HTR-8/SVneo (cell line): ENCODE measurements at regions not wholly inside any gene's neighbourhood (a gene's known extent, or its start where the extent isn't known, plus 50 kb on each side); places are given as distances from the start of the nearest gene placed in this dataset.
"Not testable (repeated sequence)": the region's sequence is repeated elsewhere in the genome, so short reads cannot be mapped to it uniquely, and the experiment has no call there.

Experiments used
- DNase-seq: peaks from one replicate; pipeline ENCODE4 v3.0.0; 2011; ENCODE audit warnings: low spot score, mixed read lengths; ENCODE audit not compliant: insufficient read length
- FAIRE-seq: peaks from 2 replicates; lab custom pipeline; 2011; peaks lifted over from hg19 to GRCh38; lab: Jason Lieb, UNC

DNA sequence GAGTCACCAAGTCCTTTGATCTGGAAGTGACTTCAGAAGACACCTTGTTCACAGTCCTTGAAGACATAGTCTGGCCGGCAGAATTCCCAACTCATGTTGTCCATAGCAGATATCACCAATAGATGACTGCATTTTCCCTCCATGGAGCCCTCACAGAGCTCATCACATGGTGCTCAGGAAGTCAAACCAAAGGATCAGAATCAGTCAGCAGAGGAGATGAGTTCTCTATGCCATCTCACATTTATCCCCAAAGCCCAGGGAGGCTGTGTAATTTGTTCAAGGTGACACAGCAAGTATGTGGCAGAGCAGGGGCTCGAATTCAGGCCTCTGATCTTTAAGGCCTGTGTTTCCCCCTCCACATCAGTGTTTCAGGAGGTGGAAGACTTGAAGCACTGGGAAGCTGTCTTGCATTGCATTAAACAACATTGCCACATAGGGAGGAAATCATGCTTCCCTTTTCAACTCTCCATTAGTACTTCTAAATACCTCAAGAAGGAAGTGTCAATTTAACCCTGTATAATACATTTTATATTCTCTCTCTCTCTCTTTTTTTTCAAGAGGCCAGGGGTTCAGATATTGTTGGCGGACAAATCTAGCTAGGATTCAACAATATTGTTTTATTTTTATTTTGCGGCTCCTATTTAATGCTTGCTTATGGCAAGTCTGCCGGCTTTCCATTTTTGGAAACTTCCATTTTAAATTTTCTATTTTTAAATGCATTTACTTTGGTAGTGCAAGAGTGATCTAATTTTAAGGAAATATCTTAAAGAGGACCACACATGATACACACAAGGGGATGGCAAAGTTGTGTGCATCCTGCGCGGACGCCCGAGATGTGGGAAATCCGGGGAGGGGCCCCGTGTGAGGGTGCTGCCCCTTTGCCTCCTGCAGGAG, 61.9 kb downstream of the NPIPB5 start:
- not testable (repeated sequence) for DNase-seq

DNA sequence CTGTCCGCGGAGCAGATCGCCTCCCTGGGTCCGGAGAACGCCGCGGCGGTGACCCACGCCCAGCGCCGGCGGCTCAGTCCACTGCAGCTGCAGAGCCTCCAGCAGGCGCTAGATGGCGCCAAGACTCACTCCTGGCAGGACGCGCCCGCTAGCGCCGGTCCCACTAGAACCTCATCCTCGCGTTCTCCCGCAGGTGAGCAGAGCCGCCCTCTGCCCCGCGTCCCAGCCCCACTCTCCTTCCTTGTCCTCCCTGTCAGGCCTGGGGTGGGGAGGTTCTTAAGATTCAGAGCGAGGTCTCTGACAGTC, 62.5 kb downstream of the NPIPB5 start:
- not testable (repeated sequence) for FAIRE-seq

More for the DNA sequence above, 61.9 kb downstream of the NPIPB5 start:
- FAIRE-seq = not testable (repeated sequence)

DNA sequence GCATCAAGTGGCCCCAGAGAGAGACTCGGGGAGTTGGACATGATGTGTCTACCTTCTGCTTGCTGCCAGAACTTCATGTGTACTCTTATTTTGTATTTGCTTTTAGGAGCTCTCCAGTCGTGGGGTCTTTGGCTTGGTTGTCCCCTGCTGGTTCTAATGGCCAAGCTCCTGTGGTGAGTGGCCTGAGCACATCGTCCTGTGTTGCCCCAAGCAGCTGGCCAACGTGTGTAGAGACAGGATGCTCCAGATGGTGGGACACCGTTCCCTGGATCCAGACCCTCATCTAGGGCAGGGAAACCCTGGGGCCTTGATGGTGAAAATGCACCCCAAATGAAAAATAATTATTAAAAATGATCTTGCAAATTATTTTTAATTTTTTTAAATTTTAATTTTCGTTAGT, 65.8 kb downstream of the NPIPB5 start:
- DNase-seq, FAIRE-seq: not testable (repeated sequence)

More for the DNA sequence above, 62.5 kb downstream of the NPIPB5 start:
- DNase-seq = not testable (repeated sequence)

DNA sequence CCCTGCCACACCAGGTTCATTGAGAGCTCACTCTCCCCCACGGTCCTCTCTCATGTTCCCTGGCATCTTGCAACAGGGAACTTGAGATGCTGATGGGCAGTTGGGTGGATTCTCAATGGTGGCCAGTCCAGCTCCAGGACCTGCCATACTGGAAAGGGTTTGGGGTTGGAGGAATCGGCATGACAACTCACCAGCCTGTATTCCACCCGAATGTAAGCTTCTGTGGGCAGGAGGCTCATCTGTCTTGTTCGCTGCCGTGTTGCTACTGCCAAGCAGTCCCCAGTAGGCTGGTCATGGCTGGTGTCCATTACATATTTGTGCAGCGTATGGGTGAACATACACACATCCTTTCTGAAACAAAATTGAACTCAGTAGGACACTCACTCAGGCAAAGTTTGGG, 72.5 kb downstream of the NPIPB5 start:
- not testable (repeated sequence) for DNase-seq, FAIRE-seq

DNA sequence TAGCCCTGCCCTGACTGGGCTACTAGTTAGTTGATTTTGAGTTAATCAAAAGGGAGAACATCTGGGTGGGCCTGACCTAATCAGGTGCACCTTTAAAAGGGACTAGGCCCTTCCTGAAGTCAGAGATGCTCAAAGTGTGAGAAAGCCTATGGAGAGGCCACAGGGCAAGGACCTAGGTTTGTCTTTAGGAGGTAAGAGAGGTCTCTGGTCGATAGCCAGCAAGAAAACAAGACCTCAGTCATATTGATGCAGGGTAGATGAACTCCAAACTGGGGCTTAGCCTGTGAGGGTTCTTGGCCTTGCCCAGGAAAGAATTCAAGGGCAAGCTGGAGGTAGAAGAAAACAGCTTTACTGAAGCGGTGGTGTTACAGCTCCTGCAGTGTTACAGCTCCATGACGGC, 73.8 kb downstream of the NPIPB5 start:
- DNase-seq, FAIRE-seq: not testable (repeated sequence)

DNA sequence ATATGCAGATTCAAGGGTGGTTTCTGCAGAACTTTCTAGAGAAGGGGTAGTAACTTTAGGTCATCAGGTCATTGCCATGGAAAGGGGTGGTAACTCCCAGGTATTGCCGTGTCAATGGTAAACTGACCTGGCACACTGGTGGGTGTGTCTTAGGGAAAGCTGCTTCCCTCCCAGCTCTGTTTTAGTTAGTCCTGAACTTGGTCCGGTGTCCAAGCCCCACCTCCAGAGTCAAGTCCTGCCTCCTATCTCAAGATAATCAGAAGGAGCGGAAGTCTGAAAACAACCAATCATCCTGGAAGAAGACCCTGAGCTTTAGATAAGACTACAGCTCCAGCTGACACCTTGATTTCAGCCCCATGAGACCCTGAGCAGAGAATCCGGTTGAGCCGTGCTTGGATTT, 74.2 kb downstream of the NPIPB5 start:
- not testable (repeated sequence) for DNase-seq, FAIRE-seq

DNA sequence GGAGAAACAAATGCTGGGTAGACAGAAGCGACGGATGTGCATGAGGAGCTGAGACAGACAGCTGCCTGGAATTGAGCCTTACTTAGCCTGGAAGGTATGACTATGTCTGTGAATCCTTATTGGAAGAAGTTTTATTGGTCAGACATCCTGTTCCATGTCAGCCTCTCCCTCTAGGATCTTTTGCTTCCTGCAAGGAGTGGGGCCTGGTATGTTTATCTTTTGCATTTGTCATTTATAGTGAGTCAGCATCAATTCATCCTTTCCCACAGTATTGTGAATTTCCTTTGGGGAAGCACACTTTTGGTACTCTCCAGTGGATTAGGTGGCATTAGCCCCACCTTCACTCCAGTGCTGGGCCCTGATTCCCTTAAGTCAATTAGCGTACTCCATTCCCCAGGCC, 74.7 kb downstream of the NPIPB5 start:
- not testable (repeated sequence) for DNase-seq, FAIRE-seq

DNA sequence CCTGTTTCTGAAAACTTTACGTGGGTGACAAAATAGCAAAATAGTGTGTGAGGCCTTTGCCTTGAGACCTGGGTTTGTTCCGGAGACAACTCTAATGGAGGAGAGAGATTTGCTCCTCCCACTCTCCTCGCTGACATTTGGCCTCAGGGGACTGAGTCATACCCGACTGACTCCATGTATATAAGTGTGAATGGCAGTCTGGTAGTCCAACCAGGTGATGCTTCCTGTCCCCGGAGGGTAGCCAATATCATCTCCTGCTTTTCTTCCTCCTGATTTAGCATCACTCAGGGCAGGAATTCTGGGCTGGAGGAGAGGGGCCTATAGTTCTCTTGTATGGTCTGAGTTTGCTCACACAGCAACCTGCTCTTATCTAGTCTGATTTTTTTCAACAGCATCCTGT, 76.0 kb downstream of the NPIPB5 start:
- FAIRE-seq, DNase-seq: not testable (repeated sequence)

DNA sequence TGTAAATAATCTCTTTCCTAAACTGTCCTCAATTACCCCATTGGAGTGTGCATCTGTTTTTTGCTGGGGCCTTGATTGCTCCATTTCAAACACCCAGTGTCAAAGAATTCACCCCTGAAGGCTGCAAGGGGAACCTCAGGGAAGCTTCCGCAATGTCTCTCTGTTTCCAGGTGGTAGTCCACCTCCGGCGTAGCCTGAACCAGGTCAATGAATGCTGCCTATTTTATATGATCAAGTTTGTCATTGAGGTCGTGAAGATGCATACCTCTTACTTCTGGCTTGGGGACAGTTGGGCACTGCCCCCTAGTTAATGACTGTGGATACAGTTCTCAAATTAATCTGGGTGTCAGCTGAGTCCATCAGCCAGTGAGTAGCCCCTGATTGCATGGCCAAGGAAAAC, 79.1 kb downstream of the NPIPB5 start:
- not testable (repeated sequence) for DNase-seq, FAIRE-seq

DNA sequence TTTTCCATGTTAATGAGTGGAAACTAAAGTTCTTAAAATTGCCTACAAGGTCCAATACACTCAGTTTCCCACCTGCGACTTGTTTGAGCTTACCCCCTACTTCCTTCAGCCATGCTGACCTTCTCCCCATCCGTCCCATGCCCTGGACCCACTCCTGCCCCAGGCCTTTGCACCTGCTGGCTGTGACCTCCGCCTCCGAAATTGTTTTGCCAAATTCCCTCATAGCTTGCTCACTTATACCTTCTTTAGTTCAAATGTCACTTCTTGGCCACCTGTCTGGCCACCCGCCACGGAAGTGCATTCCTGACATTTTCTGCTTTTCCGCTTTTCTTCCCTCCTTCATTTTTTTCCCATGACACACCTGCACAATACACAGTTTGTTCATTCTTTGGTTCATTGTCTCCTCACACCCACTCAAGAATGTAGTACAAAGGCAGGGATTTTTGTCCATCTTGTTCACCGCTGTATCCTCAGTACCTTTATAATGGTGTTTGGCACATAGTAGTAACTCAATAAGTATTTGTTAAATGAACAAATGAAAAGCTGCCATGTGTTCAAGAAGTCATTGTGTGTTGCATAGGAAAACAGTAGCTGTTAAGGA, 85.9 kb downstream of the NPIPB5 start:
- not testable (repeated sequence) for FAIRE-seq, DNase-seq

DNA sequence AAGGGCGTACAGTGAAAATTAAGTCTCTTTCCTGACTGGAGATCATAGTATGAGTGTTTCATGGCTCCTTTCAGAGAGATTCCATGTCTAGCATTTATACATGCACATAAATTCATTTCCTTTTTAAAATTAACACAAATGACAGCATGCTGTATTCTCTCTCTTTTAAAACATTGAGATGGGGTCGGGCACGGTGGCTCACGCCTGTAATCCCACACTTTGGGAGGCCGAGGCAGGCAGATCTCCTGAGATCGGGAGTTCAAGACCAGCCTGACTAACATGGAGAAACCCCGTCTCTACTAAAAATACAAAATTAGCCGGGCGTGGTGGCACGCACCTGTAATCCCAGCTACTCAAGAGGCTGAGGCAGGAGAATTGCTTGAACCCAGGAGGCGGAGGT, 93.1 kb downstream of the NPIPB5 start:
- FAIRE-seq, DNase-seq: not testable (repeated sequence)

DNA sequence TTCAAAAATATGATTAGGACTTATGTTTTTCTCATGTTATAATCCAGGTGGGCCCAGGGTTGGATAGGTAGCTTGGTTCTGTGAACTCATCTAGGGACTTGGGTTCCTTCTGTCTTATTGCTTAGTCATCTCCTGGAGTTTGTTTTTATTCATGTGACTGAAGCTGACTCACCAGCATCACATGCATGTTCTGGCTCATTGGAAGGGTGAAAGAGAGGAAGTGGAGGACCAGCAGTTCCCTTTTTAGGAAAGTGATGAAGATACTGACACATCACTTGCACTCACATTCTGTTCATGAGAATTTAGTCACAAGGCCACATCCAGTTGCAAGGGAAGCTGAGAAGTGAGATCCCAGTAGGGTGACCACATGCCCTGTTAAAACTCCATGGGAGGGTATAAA, 95.9 kb downstream of the NPIPB5 start:
- not testable (repeated sequence) for DNase-seq, FAIRE-seq

DNA sequence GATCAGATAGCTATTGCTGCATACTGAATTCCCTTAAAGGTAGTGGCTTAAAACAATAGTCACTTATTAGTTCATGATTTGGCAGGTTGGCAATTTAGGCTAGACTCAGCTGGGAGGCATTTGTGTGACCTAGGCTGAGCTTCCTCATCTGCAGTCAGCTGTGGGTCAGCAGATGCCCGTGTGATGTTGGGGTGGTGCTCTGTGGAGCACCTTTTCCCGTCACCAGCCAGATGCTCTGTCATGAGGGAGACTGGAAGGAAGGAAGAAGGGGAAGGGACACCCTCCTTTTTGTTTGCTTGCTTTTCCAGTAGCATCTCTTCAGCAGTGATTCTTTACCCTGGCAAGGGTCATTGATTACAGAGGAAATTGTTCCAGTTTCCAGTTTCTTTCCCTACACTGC, 99.1 kb downstream of the NPIPB5 start:
- not testable (repeated sequence) for FAIRE-seq, DNase-seq

DNA sequence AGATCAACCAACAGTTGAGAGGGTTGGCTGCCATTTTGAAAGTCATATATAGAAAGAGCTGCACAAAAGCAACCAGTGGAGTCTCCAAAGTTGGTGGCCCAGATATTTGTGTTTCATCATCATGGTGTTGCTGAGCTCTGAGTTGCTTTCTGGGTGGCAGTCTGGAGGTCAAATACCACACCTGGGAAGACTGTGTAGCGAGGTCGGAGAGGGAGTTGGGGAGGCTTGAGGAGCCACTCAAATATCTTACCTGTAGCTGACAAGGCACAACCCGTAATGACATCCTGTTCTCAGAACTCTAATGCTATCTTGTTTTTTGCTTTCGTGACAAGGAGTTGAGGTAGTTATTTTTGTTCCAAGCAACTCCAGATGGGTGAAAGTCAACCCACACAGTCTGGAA, 100.4 kb downstream of the NPIPB5 start:
- not testable (repeated sequence) for DNase-seq, FAIRE-seq

DNA sequence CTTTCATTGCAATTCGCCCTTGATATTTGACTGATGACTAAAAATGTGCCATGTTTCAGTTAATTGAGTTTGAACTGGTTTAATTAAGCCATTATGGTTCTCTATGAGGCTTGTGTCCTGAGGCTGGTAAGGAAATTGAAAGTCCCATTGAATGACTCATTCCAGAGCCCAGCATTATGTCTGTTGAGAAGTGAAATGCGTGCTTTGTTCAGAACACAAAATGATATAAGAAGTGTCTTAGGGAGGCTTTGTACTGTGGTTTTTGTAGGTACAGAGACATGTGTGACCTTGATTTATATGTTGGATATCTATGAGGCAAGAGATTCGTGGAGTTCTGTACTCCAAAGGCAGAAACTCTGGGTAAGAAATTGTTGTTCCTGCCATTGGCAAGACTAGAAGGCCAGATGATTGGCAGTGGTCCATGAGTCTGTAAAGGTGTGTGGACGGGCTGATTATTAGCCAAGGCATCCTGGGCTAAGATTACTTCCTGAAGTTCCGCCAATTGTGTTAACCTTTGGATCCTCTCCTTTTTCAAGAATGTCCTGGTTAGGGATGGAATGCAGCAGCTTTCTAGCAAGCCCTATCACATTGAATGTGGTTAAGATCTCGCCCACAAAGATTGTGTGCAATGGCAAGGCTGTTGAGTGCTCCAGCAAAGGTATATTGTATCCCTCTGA, 103.7 kb downstream of the NPIPB5 start:
- DNase-seq = no peak
- no peak for FAIRE-seq

DNA sequence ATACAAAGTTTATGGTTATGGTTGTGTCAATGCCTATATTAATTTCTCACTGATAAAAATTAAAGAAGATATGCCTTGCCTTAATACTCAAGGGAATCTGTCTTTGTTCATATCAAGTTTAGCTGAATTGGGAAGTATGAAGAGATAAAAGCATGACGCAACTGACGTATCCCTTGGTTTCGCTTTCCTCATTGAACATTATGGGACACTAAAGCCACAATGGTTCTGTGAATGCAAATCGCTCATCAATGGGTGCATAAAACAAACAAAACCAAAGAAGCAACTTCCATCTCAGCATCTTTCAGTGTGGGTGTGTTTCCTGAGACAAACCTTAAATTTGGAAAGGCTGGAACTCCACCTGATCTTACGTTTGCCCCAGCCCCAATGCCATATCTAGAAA, 108.2 kb downstream of the NPIPB5 start:
- DNase-seq = no peak

DNA sequence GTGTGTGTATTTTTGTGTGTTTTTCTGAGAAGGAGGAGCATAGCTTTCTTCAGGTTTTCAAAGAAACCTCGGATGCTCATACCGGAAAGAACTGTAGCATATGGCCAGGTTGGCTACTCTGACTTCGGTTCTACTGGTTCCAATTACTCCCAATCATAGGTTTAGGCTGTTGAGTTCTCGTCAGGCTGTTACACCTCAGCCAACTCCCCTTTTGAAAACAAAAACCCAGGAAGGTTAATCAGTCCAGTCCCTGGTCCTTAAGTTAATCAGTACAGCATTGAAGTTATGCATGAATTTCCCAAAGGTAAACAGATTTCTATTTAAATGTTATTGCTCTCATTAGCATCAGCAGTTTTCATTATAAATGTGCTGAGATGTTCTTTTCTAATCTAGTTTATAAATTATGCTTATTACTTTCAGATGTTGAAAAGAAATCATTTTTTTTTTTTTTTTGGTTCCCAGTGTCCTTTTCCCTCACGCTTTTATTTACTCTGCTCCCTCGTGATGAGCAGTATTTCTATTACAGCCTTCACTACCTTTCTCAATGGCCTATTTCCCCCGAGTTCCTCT, 111.0 kb downstream of the NPIPB5 start:
- FAIRE-seq = no peak
- no peak for DNase-seq

More for the DNA sequence above, 108.2 kb downstream of the NPIPB5 start:
- no peak for FAIRE-seq

DNA sequence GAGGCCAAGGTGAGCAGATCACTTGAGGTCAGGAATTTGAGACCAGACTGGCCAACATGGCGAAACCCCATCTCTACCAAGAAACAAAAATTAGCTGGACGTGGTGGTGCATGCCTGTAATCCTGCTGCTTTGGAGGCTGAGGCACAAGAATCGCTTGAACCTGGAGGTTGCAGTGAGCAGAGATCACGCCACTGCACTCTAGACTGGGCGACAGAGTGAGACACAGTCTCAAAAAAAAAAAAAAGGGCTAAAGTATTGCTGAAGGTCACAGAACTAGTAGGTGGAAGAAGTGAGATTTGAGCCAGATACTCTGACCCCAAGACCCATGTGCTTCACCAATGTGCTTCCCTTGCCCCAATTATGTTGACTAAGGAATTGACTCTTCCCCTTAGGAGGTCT, 112.0 kb downstream of the NPIPB5 start:
- DNase-seq = no peak
- FAIRE-seq = no peak

DNA sequence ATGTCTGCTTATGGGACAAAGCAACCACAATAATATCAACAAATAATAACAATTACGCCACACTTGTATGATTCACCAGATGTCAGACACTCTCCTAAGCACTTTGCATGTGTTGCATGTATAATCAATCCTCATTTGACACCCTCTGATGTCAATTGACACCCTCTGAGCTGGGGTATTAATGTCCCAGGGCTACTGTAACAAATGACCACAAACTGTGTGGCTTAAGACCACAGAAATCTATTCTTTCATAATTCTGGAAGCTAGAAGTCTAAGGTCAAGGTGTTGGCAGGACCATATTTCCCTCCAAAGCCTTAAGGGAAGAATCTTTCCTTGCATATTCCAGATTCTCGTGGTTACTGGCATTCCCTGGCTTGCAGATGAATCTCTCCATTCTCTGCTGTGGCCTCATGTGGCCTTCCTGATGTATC, 112.7 kb downstream of the NPIPB5 start:
- no peak for FAIRE-seq
- no peak for DNase-seq

DNA sequence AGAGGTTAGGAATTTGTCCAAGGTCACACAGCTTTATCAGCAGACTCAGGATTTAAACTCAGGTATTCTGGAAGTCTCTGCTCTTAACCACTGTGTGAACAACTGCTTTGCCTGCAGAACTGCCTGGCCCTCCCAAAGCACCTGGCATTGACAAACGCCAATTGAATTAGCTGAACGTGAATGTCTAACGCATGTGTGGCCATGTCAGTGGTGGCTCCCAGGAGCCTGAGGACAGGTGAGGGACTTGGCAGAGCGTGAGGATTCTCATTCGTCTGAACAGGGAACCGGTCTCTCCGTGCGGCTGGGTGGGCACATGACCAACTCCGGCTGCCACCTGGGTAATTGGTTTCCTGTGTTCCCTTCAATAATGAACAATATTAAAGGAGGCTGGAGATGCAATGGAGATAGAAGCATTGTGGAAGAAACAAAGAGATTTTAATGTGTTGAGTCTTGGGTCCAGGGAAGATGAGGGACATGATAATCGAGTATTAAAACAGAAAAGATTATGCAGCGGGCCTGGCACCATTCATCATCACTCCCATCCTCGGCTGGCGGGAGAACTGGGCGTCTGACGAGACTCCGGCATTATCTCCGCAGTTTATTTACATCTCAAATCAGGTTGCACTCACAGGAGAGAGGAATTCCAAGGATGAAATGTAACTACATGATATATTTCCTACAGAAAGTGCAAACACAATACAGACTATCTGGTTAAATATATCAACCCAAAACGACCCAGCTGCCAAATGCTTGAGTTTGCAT, 113.5 kb downstream of the NPIPB5 start:
- DNase-seq = no peak
- no peak for FAIRE-seq
